DND-41 (cell line): ENCODE measurements at regions not wholly inside any gene's neighbourhood (a gene's known extent, or its start where the extent isn't known, plus 50 kb on each side); places are given as distances from the start of the nearest gene placed in this dataset.

Source experiments
- ATAC-seq: fragments of 200-7000 bp; cut with Tn5 transposase; 3 replicates; pipeline ENCODE4 v1.9.1; 2021; ENCODE audit warnings: low read depth; ENCODE audit not compliant: insufficient read depth
- DNase-seq: peaks from one replicate; pipeline ENCODE4 v3.0.0-alpha.2; 2020
- H2AFZ ChIP-seq: 2 replicates; pipeline ENCODE4 v1.6.0; 2012; ENCODE audit warnings: low read depth, low read length
- H3K27ac ChIP-seq: 2 replicates; pipeline ENCODE4 v1.5.1; 2012; ENCODE audit warnings: low read length, inconsistent platforms
- H3K27me3 ChIP-seq: fragments of 200-600 bp; sonication (generic); 2 replicates; pipeline ENCODE4 v1.6.0; 2012; ENCODE audit warnings: low read length, mild to moderate bottlenecking, inconsistent platforms; ENCODE audit not compliant: insufficient read depth, poor library complexity
- H3K36me3 ChIP-seq: 2 replicates; pipeline ENCODE4 v1.5.1; 2012; ENCODE audit warnings: low read length, inconsistent platforms; ENCODE audit not compliant: insufficient read depth
- H3K4me1 ChIP-seq: 2 replicates; pipeline ENCODE4 v1.5.1; 2012; ENCODE audit warnings: mild to moderate bottlenecking, low read length; ENCODE audit not compliant: insufficient read depth
- H3K4me2 ChIP-seq: 2 replicates; pipeline ENCODE4 v1.6.0; 2012; ENCODE audit warnings: mild to moderate bottlenecking, moderate library complexity, low read length, inconsistent platforms; ENCODE audit not compliant: insufficient read depth
- H3K4me3 ChIP-seq, 2 experiments: fragments of 200-600 bp in 1 of 2; shearing (Covaris generic) in 1 of 2; 2 replicates each; pipeline ENCODE4 v1.5.1; 2012 to 2016; ENCODE audit warnings: inconsistent platforms in 2 of 2, low read length in 2 of 2, mild to moderate bottlenecking in 2 of 2, low read depth in 1 of 2, moderate library complexity in 1 of 2
- H3K79me2 ChIP-seq: 2 replicates; pipeline ENCODE4 v1.6.0; 2012; ENCODE audit warnings: low read length, inconsistent platforms; ENCODE audit not compliant: insufficient read depth
- H3K9ac ChIP-seq: 2 replicates; pipeline ENCODE4 v1.6.0; 2012; ENCODE audit warnings: low read depth, mild to moderate bottlenecking, inconsistent platforms, low read length, moderate library complexity
- H3K9me3 ChIP-seq: 2 replicates; pipeline ENCODE4 v1.5.1; 2012; ENCODE audit warnings: low read length, moderate library complexity, mild to moderate bottlenecking, inconsistent platforms; ENCODE audit not compliant: insufficient read depth, severe bottlenecking
- H4K20me1 ChIP-seq: 2 replicates; pipeline ENCODE4 v1.6.0; 2012; ENCODE audit warnings: low read length; ENCODE audit not compliant: insufficient read depth
- CTCF ChIP-seq: IDR thresholded peaks from 2 replicates; pipeline ENCODE4 v1.5.1; 2012; ENCODE audit warnings: borderline replicate concordance, low read length, moderate library complexity, mild to moderate bottlenecking; ENCODE audit not compliant: poor library complexity, severe bottlenecking; ENCODE audit errors: extremely low read depth
- EZH2 ChIP-seq: IDR thresholded peaks from 3 replicates; pipeline ENCODE4 v1.6.1; 2012; ENCODE audit warnings: borderline replicate concordance, low read depth, mild to moderate bottlenecking, moderate library complexity, low read length, inconsistent platforms; ENCODE audit not compliant: severe bottlenecking

- Histone ChIP-seq H3K4me3 (no peak overlapping the region), H3K9me3 (no peaks in the 10 kb centered on the region), H3K9ac (no peak overlapping the region), H4K20me1 (no peaks in the 10 kb centered on the region), H3K27ac (no peak overlapping the region), H3K36me3 (no peaks in the 10 kb centered on the region), H3K27me3 (no peaks in the 10 kb centered on the region), H2AFZ (no peak overlapping the region), H3K4me1 (no peaks in the 10 kb centered on the region), H3K79me2 (no peaks in the 10 kb centered on the region), H3K4me2 (no peak overlapping the region)
- ATAC-seq (no peak), DNase-seq (no peak)
- TF ChIP-seq CTCF = no peak
- TF ChIP-seq EZH2 = no peak
Measured at GRCh38 chr4:82194329-82194728, 179.5 kb downstream of the HNRNPD start.

- H3K36me3 ChIP-seq = no peaks in the 10 kb centered on the region
- H3K4me3 ChIP-seq = no peak overlapping the region
Measured at GRCh38 chr4:82192017-82192673, 181.6 kb downstream of the HNRNPD start.

GRCh38 chr4:82181789-82182188 lies 192.0 kb downstream of the HNRNPD start:
- Histone ChIP-seq H3K9me3 (no peaks in the 10 kb centered on the region), H3K4me1 (no peaks in the 10 kb centered on the region), H3K36me3 (no peaks in the 10 kb centered on the region), H4K20me1 (no peaks in the 10 kb centered on the region), H2AFZ (no peak overlapping the region), H3K4me2 (no peak overlapping the region), H3K4me3 (no peak overlapping the region), H3K27ac (no peak overlapping the region), H3K27me3 (no peaks in the 10 kb centered on the region), H3K9ac (no peak overlapping the region), H3K79me2 (no peaks in the 10 kb centered on the region)
- no peak for DNase-seq
- TF ChIP-seq CTCF (no peak), EZH2 (no peak)
- ATAC-seq = no peak

More at GRCh38 chr4:82192017-82192673, 181.6 kb downstream of the HNRNPD start:
- Histone ChIP-seq H3K4me2 (no peak overlapping the region), H3K9ac (no peak overlapping the region), H2AFZ (no peak overlapping the region), H3K9me3 (no peaks in the 10 kb centered on the region), H3K79me2 (no peaks in the 10 kb centered on the region), H4K20me1 (no peaks in the 10 kb centered on the region), H3K27me3 (no peaks in the 10 kb centered on the region), H3K4me1 (no peaks in the 10 kb centered on the region), H3K27ac (no peak overlapping the region)
- ATAC-seq (no peak), DNase-seq (no peak)
- no peak for TF ChIP-seq CTCF
- no peak for TF ChIP-seq EZH2

- DNase-seq (no peak), ATAC-seq (no peak)
- H2AFZ ChIP-seq = no peak overlapping the region
- no peak overlapping the region for H3K9ac ChIP-seq
- no peaks in the 10 kb centered on the region for H3K79me2 ChIP-seq
- no peaks in the 10 kb centered on the region for H3K27me3 ChIP-seq
- no peak overlapping the region for H3K27ac ChIP-seq
- no peaks in the 10 kb centered on the region for H3K4me1 ChIP-seq
- H3K9me3 ChIP-seq = no peaks in the 10 kb centered on the region
- H3K36me3 ChIP-seq = no peaks in the 10 kb centered on the region
- H3K4me3 ChIP-seq = no peak overlapping the region
- TF ChIP-seq EZH2 (no peak), CTCF (no peak)
- no peak overlapping the region for H3K4me2 ChIP-seq
- H4K20me1 ChIP-seq = no peaks in the 10 kb centered on the region
Measured at GRCh38 chr4:82172186-82172585, 201.6 kb downstream of the HNRNPD start.
